ENCODE measurements at regions not wholly inside any gene's neighbourhood (a gene's known extent, or its start where the extent isn't known, plus 50 kb on each side); places are given as distances from the start of the nearest gene placed in this dataset.
"Not testable (repeated sequence)": the region's sequence is repeated elsewhere in the genome, so short reads cannot be mapped to it uniquely, and the experiment has no call there.

- DNase-seq (ENCODE audit: missing footprints) = no peak
- intact Hi-C loops (cut with DNase I) = no loop called here
- ATAC-seq = no peak
Measured at GRCh38 chr9:126053913-126054312, 272.7 kb upstream of the MVB12B start.

- no peak for DNase-seq (ENCODE audit: missing footprints)
- intact Hi-C loops (cut with DNase I) = no loop called here
- no peak for ATAC-seq
Measured at GRCh38 chr9:126055381-126055985, 271.1 kb upstream of the MVB12B start.

GRCh38 chr9:126056312-126057021 is 270.2 kb upstream of the MVB12B start:
- no peak for ATAC-seq
- intact Hi-C loops (cut with DNase I) = no loop called here
- no peak for DNase-seq (ENCODE audit: missing footprints)

- intact Hi-C loops (cut with DNase I) = no loop called here
- DNase-seq (ENCODE audit: missing footprints) (no peak), ATAC-seq (no peak)
Measured at GRCh38 chr9:126057121-126057825, 269.4 kb upstream of the MVB12B start.

- intact Hi-C loops (cut with DNase I) = no loop called here
- ATAC-seq (no peak), DNase-seq (ENCODE audit: missing footprints) (no peak)
Measured at GRCh38 chr9:126058011-126058531, 268.6 kb upstream of the MVB12B start.

- intact Hi-C loops (cut with DNase I) = no loop called here
- ATAC-seq = no peak
- no peak for DNase-seq (ENCODE audit: missing footprints)
Measured at GRCh38 chr9:126058591-126058990, 268.0 kb upstream of the MVB12B start.

GRCh38 chr9:126061575-126061974 is 265.1 kb upstream of the MVB12B start:
- no peak for ATAC-seq
- DNase-seq (ENCODE audit: missing footprints) = no peak
- intact Hi-C loops (cut with DNase I) = no loop called here

GRCh38 chr9:126062158-126062886 is 264.3 kb upstream of the MVB12B start:
- ATAC-seq (no peak), DNase-seq (ENCODE audit: missing footprints) (no peak)
- intact Hi-C loops (cut with DNase I) = no loop called here

GRCh38 chr9:126063326-126063725 is 263.3 kb upstream of the MVB12B start:
- no peak for DNase-seq (ENCODE audit: missing footprints)
- ATAC-seq = no peak
- intact Hi-C loops (cut with DNase I) = no loop called here

GRCh38 chr9:126066131-126066530 is 260.5 kb upstream of the MVB12B start:
- intact Hi-C loops (cut with DNase I) = no loop called here
- ATAC-seq (no peak), DNase-seq (ENCODE audit: missing footprints) (no peak)

- ATAC-seq = no peak
- intact Hi-C loops (cut with DNase I) = no loop called here
Measured at GRCh38 chr9:126067031-126067734, 259.4 kb upstream of the MVB12B start.

GRCh38 chr9:126068534-126069230 is 257.9 kb upstream of the MVB12B start:
- intact Hi-C loops (cut with DNase I) = no loop called here
- ATAC-seq = no peak
- no peak for DNase-seq (ENCODE audit: missing footprints)

More at GRCh38 chr9:126067031-126067734, 259.4 kb upstream of the MVB12B start:
- DNase-seq (ENCODE audit: missing footprints) = no peak

- ATAC-seq (no peak), DNase-seq (ENCODE audit: missing footprints) (no peak)
- intact Hi-C loops (cut with DNase I) = no loop called here
Measured at GRCh38 chr9:126069400-126069955, 257.2 kb upstream of the MVB12B start.

- no peak for ATAC-seq
- DNase-seq (ENCODE audit: missing footprints) = no peak
- intact Hi-C loops (cut with DNase I) = no loop called here
Measured at GRCh38 chr9:126070058-126070655, 256.5 kb upstream of the MVB12B start.

- no peak for DNase-seq (ENCODE audit: missing footprints)
- intact Hi-C loops (cut with DNase I) = no loop called here
- no peak for ATAC-seq
Measured at GRCh38 chr9:126071076-126071750, 255.4 kb upstream of the MVB12B start.

- DNase-seq (ENCODE audit: missing footprints); intact Hi-C loops (cut with DNase I); ATAC-seq: not testable (repeated sequence)
Measured at GRCh38 chr9:126077656-126078055, 249.0 kb upstream of the MVB12B start.

GRCh38 chr9:126080641-126081040 is 246.0 kb upstream of the MVB12B start:
- ATAC-seq = no peak
- no peak for DNase-seq (ENCODE audit: missing footprints)
- intact Hi-C loops (cut with DNase I) = no loop called here
